ENCODE measurements at regions not wholly inside any gene's neighbourhood (a gene's known extent, or its start where the extent isn't known, plus 50 kb on each side); places are given as distances from the start of the nearest gene placed in this dataset.

DNA sequence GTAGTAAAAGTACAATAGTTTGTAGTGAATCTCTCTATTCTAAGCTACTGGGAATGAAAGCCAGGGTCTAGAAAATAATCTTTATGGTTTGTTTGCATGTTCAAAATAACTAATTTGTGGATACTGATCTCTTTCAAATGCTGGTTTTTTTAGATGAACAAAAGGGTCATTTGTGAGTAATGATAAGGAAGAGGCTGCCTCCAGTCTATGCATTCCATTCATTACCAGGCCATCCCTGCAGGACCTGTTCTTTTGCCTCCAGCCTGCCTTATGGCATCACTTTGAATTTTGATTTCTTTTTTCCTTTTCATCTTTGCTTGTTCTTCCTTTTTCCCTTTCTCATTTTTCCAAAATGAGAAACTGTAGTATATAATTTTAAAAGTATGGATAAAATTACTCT lies 312.3 kb downstream of the CWC27 start:
- ChIA-PET POLR2A (no interaction called here), CTCF (no interaction called here)
- DNase-seq, result no peak
- Mint-ChIP-seq H3K36me3 (no peaks in the 10 kb centered on the region), H3K4me3 (no peak overlapping the region), H3K27me3 (peaks cover 6% of the 10 kb centered on the region in 2 donors), H3K9me3 (no peaks in the 10 kb centered on the region), H3K4me1 (peaks cover 4 to 5% (median 5%) of the 10 kb centered on the region in 3 donors), H3K27ac (no peak overlapping the region)
- H3K4me1 ChIP-seq (ENCODE audit: insufficient read depth, low read length), result no peaks in the 10 kb centered on the region
- H3K36me3 ChIP-seq (ENCODE audit: insufficient read depth, low read length), result no peaks in the 10 kb centered on the region
- no peaks in the 10 kb centered on the region for H3K9me3 ChIP-seq (ENCODE audit: low read length)
- H3K4me3 ChIP-seq (ENCODE audit: low read length), result no peak overlapping the region
- no peaks in the 10 kb centered on the region for H3K27me3 ChIP-seq (ENCODE audit: insufficient read depth, low read length, poor library complexity, severe bottlenecking)
- H3K27ac ChIP-seq (ENCODE audit: low read depth, low read length), result no peak overlapping the region

DNA sequence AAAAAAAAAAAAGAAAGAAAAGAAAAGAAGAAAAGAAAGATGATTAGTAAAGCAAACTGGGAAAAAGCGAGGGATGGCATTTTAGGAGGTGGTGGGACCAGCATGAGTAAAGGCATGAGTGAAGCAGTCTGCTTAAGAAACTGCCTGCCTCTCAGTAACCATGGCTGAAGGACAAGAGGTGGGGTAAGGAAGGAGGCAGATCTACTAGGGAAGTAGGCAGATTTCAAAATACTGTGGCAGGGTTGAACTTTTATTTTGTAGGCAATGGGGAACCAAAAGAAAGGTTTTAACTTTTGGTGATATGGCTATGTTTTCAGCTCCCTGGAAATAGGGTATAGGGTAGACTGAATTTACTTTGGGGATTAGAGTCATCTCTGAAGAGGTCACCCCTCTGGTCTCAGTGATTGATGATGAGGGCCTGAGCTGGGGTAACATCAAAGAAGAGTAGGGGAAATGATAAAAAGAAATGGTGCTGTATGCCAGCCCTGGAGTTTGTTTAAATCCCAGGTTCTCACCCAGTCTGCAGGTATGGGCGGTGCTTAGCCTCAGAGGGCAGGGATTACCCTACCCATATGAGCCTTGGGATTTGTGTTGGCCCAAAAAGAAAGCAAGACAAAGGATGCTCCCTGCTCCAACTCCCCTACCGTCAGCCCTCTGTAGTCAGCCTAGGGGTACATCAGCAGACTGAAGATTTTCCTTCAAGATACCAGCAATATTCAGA lies 316.2 kb downstream of the CWC27 start:
- no peaks in the 10 kb centered on the region for H3K9me3 Mint-ChIP-seq
- ChIA-PET POLR2A (no interaction called here), CTCF (no interaction called here)
- H3K4me3 Mint-ChIP-seq, result no peak overlapping the region
- DNase-seq, result no peak
- Histone ChIP-seq H3K36me3 (ENCODE audit: insufficient read depth, low read length) (no peaks in the 10 kb centered on the region), H3K4me1 (ENCODE audit: insufficient read depth, low read length) (no peaks in the 10 kb centered on the region), H3K27ac (ENCODE audit: low read depth, low read length) (no peak overlapping the region), H3K9me3 (ENCODE audit: low read length) (no peaks in the 10 kb centered on the region), H3K4me3 (ENCODE audit: low read length) (no peak overlapping the region), H3K27me3 (ENCODE audit: insufficient read depth, low read length, poor library complexity, severe bottlenecking) (no peaks in the 10 kb centered on the region)
- peaks cover 0 to 2% (median 0%) of the 10 kb centered on the region in 3 donors for H3K4me1 Mint-ChIP-seq
- no peaks in the 10 kb centered on the region for H3K27me3 Mint-ChIP-seq
- no peaks in the 10 kb centered on the region for H3K36me3 Mint-ChIP-seq
- H3K27ac Mint-ChIP-seq, result peak overlapping the region in 1 of 8 donors; percentile 87

DNA sequence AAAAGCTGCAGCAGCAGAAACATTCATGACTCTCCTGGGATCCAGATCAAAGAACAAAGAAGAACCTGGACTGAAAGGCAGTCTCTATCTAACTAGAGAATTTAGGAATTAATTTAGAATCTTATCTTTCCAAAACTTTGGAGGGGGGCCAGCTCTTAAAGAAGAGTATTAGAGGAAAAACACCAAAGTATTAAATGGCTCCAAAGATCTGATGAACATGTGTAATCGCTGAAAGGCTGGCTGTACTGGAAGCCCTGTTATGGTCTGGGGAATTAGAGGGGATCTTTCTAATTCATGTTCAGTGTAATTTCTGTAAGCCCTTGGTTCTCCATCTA lies 316.8 kb downstream of the CWC27 start:
- DNase-seq, result no peak

DNA sequence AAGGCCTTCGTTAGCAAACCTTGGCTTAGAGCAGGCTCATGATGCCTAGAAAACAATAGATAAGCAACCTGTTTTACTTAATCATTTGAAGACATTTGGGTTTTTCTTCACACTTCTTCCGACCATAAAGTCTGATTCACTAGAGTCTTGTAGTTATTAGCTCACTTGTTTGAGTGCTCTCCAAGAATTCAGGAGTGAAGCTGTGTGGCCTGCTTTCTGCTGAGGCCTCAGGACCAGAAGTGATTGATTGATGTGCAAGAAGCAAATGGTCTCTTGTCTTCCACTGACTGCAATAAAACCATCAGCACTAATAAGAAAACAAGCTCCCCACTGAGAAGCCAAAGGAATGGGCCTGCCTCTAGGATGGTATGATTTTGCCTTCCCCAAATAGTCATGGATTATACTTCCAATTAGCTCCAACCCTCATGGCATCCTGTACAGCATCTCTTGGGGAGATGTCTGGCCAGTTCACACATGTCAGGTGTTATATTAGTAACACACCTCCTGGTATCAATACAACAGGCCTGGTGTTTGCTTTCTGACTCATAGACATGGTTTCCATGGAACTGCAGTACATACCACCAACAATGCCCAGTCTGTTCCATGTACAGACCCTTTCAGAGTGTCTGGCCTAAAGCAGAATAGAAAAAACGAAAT lies 317.6 kb downstream of the CWC27 start:
- Mint-ChIP-seq H3K27me3 (peaks cover 2 to 9% of the 10 kb centered on the region in 2 donors), H3K4me3 (no peak overlapping the region), H3K27ac (peak overlapping the region in 3 of 8 donors; percentile 18 to 39 (median 36)), H3K36me3 (no peaks in the 10 kb centered on the region), H3K4me1 (no peaks in the 10 kb centered on the region), H3K9me3 (peaks cover 0 to 1% (median 0%) of the 10 kb centered on the region in 5 donors)
- H3K9me3 ChIP-seq (ENCODE audit: low read length), result no peaks in the 10 kb centered on the region
- H3K4me1 ChIP-seq (ENCODE audit: insufficient read depth, low read length), result no peaks in the 10 kb centered on the region
- no peak overlapping the region for H3K27ac ChIP-seq (ENCODE audit: low read depth, low read length)
- no peak overlapping the region for H3K4me3 ChIP-seq (ENCODE audit: low read length)
- DNase-seq, result no peak
- H3K36me3 ChIP-seq (ENCODE audit: insufficient read depth, low read length), result no peaks in the 10 kb centered on the region
- H3K27me3 ChIP-seq (ENCODE audit: insufficient read depth, low read length, poor library complexity, severe bottlenecking), result no peaks in the 10 kb centered on the region
- ChIA-PET POLR2A (no interaction called here), CTCF (no interaction called here)

More for the DNA sequence above, 316.8 kb downstream of the CWC27 start:
- H3K27ac ChIP-seq (ENCODE audit: low read depth, low read length), result no peak overlapping the region
- Mint-ChIP-seq H3K4me1 (no peaks in the 10 kb centered on the region), H3K27ac (no peak overlapping the region), H3K27me3 (peaks cover 0 to under 1% of the 10 kb centered on the region in 2 donors), H3K36me3 (no peaks in the 10 kb centered on the region), H3K9me3 (no peaks in the 10 kb centered on the region), H3K4me3 (no peak overlapping the region)
- H3K36me3 ChIP-seq (ENCODE audit: insufficient read depth, low read length), result no peaks in the 10 kb centered on the region
- no peaks in the 10 kb centered on the region for H3K4me1 ChIP-seq (ENCODE audit: insufficient read depth, low read length)
- H3K27me3 ChIP-seq (ENCODE audit: insufficient read depth, low read length, poor library complexity, severe bottlenecking), result no peaks in the 10 kb centered on the region
- H3K4me3 ChIP-seq (ENCODE audit: low read length), result no peak overlapping the region
- POLR2A ChIA-PET, result no interaction called here
- CTCF ChIA-PET, result no interaction called here
- H3K9me3 ChIP-seq (ENCODE audit: low read length), result no peaks in the 10 kb centered on the region

DNA sequence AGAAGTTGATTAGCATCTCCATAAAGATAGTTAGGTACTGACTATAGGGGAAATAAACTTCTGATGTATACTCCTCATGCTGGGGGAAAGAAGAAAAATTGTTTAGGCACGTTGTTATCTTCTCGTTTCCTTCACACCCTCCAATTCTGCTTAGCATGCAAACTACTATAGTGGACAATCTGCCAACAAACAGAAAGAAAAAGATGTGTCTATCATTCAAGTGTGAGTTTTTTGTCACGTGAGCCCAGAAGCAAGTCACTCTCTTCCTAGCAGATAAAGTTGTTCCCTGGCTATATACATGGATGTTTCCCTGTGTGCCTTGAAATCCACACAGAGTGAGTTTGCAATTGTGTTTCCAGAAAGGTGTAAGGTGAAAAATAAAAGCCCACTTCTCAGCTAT lies 318.4 kb downstream of the CWC27 start:
- no peak overlapping the region for H3K4me3 ChIP-seq (ENCODE audit: low read length)
- H3K36me3 ChIP-seq (ENCODE audit: insufficient read depth, low read length), result no peaks in the 10 kb centered on the region
- no peaks in the 10 kb centered on the region for H3K27me3 ChIP-seq (ENCODE audit: insufficient read depth, low read length, poor library complexity, severe bottlenecking)
- Mint-ChIP-seq H3K36me3 (no peaks in the 10 kb centered on the region), H3K27me3 (peaks cover 2 to 14% of the 10 kb centered on the region in 2 donors), H3K4me1 (no peaks in the 10 kb centered on the region), H3K9me3 (peaks cover 0 to 3% (median 0%) of the 10 kb centered on the region in 5 donors), H3K4me3 (no peak overlapping the region), H3K27ac (no peak overlapping the region)
- CTCF ChIA-PET, result no interaction called here
- H3K27ac ChIP-seq (ENCODE audit: low read depth, low read length), result no peak overlapping the region
- H3K9me3 ChIP-seq (ENCODE audit: low read length), result no peaks in the 10 kb centered on the region
- no peaks in the 10 kb centered on the region for H3K4me1 ChIP-seq (ENCODE audit: insufficient read depth, low read length)
- POLR2A ChIA-PET, result no interaction called here
- DNase-seq, result no peak

DNA sequence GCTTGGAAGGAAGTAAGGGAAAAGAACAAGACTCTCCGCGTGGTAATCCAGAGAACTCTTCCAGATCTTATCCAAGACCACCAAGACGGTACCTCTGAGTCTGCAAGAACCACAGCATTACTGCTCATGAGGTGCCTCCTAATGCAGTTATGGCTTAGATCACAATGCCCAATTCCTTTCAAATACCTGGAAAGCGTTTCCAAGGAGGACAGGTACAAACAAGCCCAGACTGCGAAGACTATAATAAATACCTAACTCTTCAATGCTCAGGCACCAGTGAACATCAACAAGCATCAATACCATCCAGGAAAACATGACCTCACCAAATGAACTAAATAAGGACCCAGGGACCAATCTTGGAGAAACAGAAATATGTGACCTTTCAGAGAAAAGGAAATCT lies 325.5 kb downstream of the CWC27 start:
- Histone ChIP-seq H3K4me1 (ENCODE audit: insufficient read depth, low read length) (no peaks in the 10 kb centered on the region), H3K4me3 (ENCODE audit: low read length) (no peak overlapping the region), H3K9me3 (ENCODE audit: low read length) (no peaks in the 10 kb centered on the region), H3K36me3 (ENCODE audit: insufficient read depth, low read length) (no peaks in the 10 kb centered on the region), H3K27me3 (ENCODE audit: insufficient read depth, low read length, poor library complexity, severe bottlenecking) (no peaks in the 10 kb centered on the region), H3K27ac (ENCODE audit: low read depth, low read length) (no peak overlapping the region)
- ChIA-PET CTCF (interaction anchor here (1.6 kb wide), 1 partner anchor 8 kb away, joined by 3 read pairs; no protein-coding TSS in a partner anchor), POLR2A (no interaction called here)
- no peaks in the 10 kb centered on the region for H3K4me1 Mint-ChIP-seq
- H3K27ac Mint-ChIP-seq, result no peak overlapping the region
- H3K27me3 Mint-ChIP-seq, result peaks cover 7 to 29% of the 10 kb centered on the region in 2 donors
- peaks cover 0 to 3% (median 0%) of the 10 kb centered on the region in 5 donors for H3K9me3 Mint-ChIP-seq
- H3K36me3 Mint-ChIP-seq, result peaks cover 0 to 3% (median 0%) of the 10 kb centered on the region in 3 donors
- DNase-seq, result no peak
- no peak overlapping the region for H3K4me3 Mint-ChIP-seq

DNA sequence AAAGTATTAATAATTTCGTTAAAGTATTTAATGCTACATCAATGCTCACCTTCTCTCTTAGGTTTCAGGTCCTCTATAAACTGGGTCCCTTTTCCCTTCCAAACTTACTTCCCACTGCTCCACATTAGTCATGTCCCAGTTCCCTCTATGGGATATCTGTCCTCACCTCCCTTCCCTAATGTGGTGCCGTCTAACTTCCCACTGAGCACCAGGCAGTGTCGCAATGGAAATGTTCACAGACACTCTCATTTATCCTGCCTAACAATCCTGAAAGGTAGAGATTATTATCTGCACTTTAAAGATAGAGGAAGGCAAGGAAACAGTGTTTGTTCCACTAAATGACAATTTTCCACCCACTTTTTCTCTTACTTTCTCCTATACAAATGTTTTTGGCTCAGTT lies 329.7 kb downstream of the CWC27 start:
- no peak for DNase-seq
- Histone ChIP-seq H3K9me3 (ENCODE audit: low read length) (no peaks in the 10 kb centered on the region), H3K27me3 (ENCODE audit: insufficient read depth, low read length, poor library complexity, severe bottlenecking) (no peaks in the 10 kb centered on the region), H3K4me3 (ENCODE audit: low read length) (no peak overlapping the region), H3K27ac (ENCODE audit: low read depth, low read length) (no peak overlapping the region), H3K4me1 (ENCODE audit: insufficient read depth, low read length) (peaks cover under 1% of the 10 kb centered on the region), H3K36me3 (ENCODE audit: insufficient read depth, low read length) (no peaks in the 10 kb centered on the region)
- Mint-ChIP-seq H3K9me3 (no peaks in the 10 kb centered on the region), H3K27me3 (peaks cover 0 to 9% of the 10 kb centered on the region in 2 donors), H3K4me1 (peaks cover 8 to 13% (median 10%) of the 10 kb centered on the region in 3 donors), H3K36me3 (peaks cover 0 to 3% (median 2%) of the 10 kb centered on the region in 3 donors), H3K27ac (no peak overlapping the region), H3K4me3 (no peak overlapping the region)
- CTCF ChIA-PET, result interaction anchor here (5.9 kb wide), 1 partner anchor 385 kb away, joined by 38 read pairs; the partner anchor contains the start of gene ADAMTS6
- POLR2A ChIA-PET, result no interaction called here

Measured in CD8-positive, alpha-beta memory T cell (primary cell).